ENCODE measurements at regions not wholly inside any gene's neighbourhood (a gene's known extent, or its start where the extent isn't known, plus 50 kb on each side); places are given as distances from the start of the nearest gene placed in this dataset.

GRCh38 chr10:55311848-55312635, 511.0 kb upstream of the PCDH15 start:
- no peak for DNase-seq (ENCODE audit: low spot score)
- no peak for TF ChIP-seq CTCF (IDR thresholded peaks at IDR 0.05; ENCODE audit: extremely low read depth, insufficient read depth, missing control alignments)
- in situ Hi-C loops (cut with MboI; ENCODE audit: low pct_unique_long_range_greater_than_20kb, low sequenced_read_pairs, unreplicated experiment) = no loop called here

GRCh38 chr10:55310143-55310542, 509.1 kb upstream of the PCDH15 start:
- TF ChIP-seq CTCF (IDR thresholded peaks at IDR 0.05; ENCODE audit: extremely low read depth, insufficient read depth, missing control alignments) = no peak
- DNase-seq (ENCODE audit: low spot score) = no peak
- in situ Hi-C loops (cut with MboI; ENCODE audit: low pct_unique_long_range_greater_than_20kb, low sequenced_read_pairs, unreplicated experiment) = no loop called here

GRCh38 chr10:55305285-55305684, 504.3 kb upstream of the PCDH15 start:
- no peak for TF ChIP-seq CTCF (IDR thresholded peaks at IDR 0.05; ENCODE audit: extremely low read depth, insufficient read depth, missing control alignments)
- no peak for DNase-seq (ENCODE audit: low spot score)
- in situ Hi-C loops (cut with MboI; ENCODE audit: low pct_unique_long_range_greater_than_20kb, low sequenced_read_pairs, unreplicated experiment) = no loop called here

- in situ Hi-C loops (cut with MboI; ENCODE audit: low pct_unique_long_range_greater_than_20kb, low sequenced_read_pairs, unreplicated experiment) = no loop called here
- no peak for DNase-seq (ENCODE audit: low spot score)
- TF ChIP-seq CTCF (IDR thresholded peaks at IDR 0.05; ENCODE audit: extremely low read depth, insufficient read depth, missing control alignments) = no peak
These were observed 486.3 kb upstream of the PCDH15 start for GRCh38 chr10:55287346-55287745.

- DNase-seq (ENCODE audit: low spot score) = no peak
- no peak for TF ChIP-seq CTCF (IDR thresholded peaks at IDR 0.05; ENCODE audit: extremely low read depth, insufficient read depth, missing control alignments)
- in situ Hi-C loops (cut with MboI; ENCODE audit: low pct_unique_long_range_greater_than_20kb, low sequenced_read_pairs, unreplicated experiment) = no loop called here
These were observed 482.0 kb upstream of the PCDH15 start for GRCh38 chr10:55283031-55283430.

GRCh38 chr10:55280696-55281095, 479.7 kb upstream of the PCDH15 start:
- in situ Hi-C loops (cut with MboI; ENCODE audit: low pct_unique_long_range_greater_than_20kb, low sequenced_read_pairs, unreplicated experiment) = no loop called here
- TF ChIP-seq CTCF (IDR thresholded peaks at IDR 0.05; ENCODE audit: extremely low read depth, insufficient read depth, missing control alignments) = no peak
- no peak for DNase-seq (ENCODE audit: low spot score)

Data from GM13977 (cell line).